A549 (cell line): ENCODE measurements at regions not wholly inside any gene's neighbourhood (a gene's known extent, or its start where the extent isn't known, plus 50 kb on each side); places are given as distances from the start of the nearest gene placed in this dataset.
A peak's percentile ranks its signal among the peaks of the same experiment; 100 is the strongest.

ENCODE experiments used
- ATAC-seq, 2 experiments: fragments of 200-7000 bp in 1 of 2; fragments of >200 bp in 1 of 2; cut with Nextera tagmentation in 1 of 2; cut with Tn5 transposase in 1 of 2; 3 replicates each; pipeline versions ENCODE4 v1.8.0 to v1.9.1; 2018 to 2020; ENCODE audit warnings: mild to moderate bottlenecking in 1 of 2, moderate library complexity in 1 of 2
- CTCF ChIA-PET: fragments of 300-600 bp; sonication (Branson Sonifier 250); formaldehyde crosslinking; extraction: SDS; loops from one replicate; lab custom pipeline; 2021; ENCODE audit warnings: antibody characterized with exemption, inconsistent platforms; lab: Yijun Ruan, JAX
- POLR2A ChIA-PET: fragments of 350-600 bp; formaldehyde crosslinking; extraction: SDS; loops from one replicate; lab custom pipeline; 2021; ENCODE audit warnings: antibody characterized with exemption, inconsistent platforms; lab: Yijun Ruan, JAX
- DNase-seq, 2 experiments: peaks; one replicate each; pipeline versions ENCODE4 v3.0.0 to v3.0.0-alpha.2; 2011 to 2016; ENCODE audit warnings: low read depth in 1 of 2, low spot score in 1 of 2
- FAIRE-seq: peaks from 2 replicates; lab custom pipeline; 2011; peaks lifted over from hg19 to GRCh38; lab: Jason Lieb, UNC
- H3K27ac ChIP-seq, 2 experiments: fragments of >200 bp; sonication (Bioruptor Twin); formaldehyde crosslinking; 3 replicates each; pipeline ENCODE4 v1.5.1; 2016 to 2017
- H3K4me1 ChIP-seq: fragments of >200 bp; sonication (Bioruptor Twin); formaldehyde crosslinking; 3 replicates; pipeline ENCODE4 v1.6.1; 2016
- H3K4me2 ChIP-seq: fragments of >200 bp; sonication (Bioruptor Twin); formaldehyde crosslinking; 3 replicates; pipeline ENCODE4 v1.6.1; 2016
- H3K4me3 ChIP-seq: fragments of >200 bp; sonication (Bioruptor Twin); formaldehyde crosslinking; 3 replicates; pipeline ENCODE4 v1.5.1; 2016
- H3K9me3 ChIP-seq: fragments of >200 bp; sonication (Bioruptor Twin); formaldehyde crosslinking; 3 replicates; pipeline ENCODE4 v1.6.1; 2016
- CBX2 ChIP-seq: fragments of 200-600 bp; sonication (generic); IDR thresholded peaks from 2 replicates; pipeline ENCODE4 v1.6.1; 2016; ENCODE audit warnings: low read depth, mild to moderate bottlenecking, borderline replicate concordance
- CBX8 ChIP-seq: fragments of 200-600 bp; sonication (generic); IDR thresholded peaks from 2 replicates; pipeline ENCODE4 v1.6.1; 2016
- CEBPB ChIP-seq, 2 experiments: fragments of >200 bp in 1 of 2; sonication (Bioruptor Twin) in 1 of 2; formaldehyde crosslinking in 1 of 2; IDR thresholded peaks; 2 replicates each; pipeline ENCODE4 v1.6.1; 2012 to 2016
- CHD2 ChIP-seq: fragments of 150-350 bp; IDR thresholded peaks from 2 replicates; pipeline ENCODE4 v1.6.1; 2014; ENCODE audit warnings: low read length; ENCODE audit not compliant: partially characterized antibody
- CHD4 ChIP-seq: fragments of 200-600 bp; sonication (generic); IDR thresholded peaks from 2 replicates; pipeline ENCODE4 v1.6.1; 2016; ENCODE audit warnings: antibody characterized with exemption, mild to moderate bottlenecking, borderline replicate concordance
- EHF ChIP-seq: fragments of 250-450 bp; sonication (Bioruptor Pico); IDR thresholded peaks from 2 replicates; pipeline ENCODE4 v1.5.0; 2020; ENCODE audit warnings: mild to moderate bottlenecking
- EHMT2 ChIP-seq: fragments of 200-600 bp; sonication (generic); IDR thresholded peaks from 2 replicates; pipeline ENCODE4 v1.6.1; 2016; ENCODE audit warnings: antibody characterized with exemption, low read depth, mild to moderate bottlenecking, moderate library complexity
- EP300 ChIP-seq, 2 experiments: fragments of >200 bp; sonication (Bioruptor Twin); formaldehyde crosslinking; IDR thresholded peaks; 2 replicates in 1 of 2; 3 replicates in 1 of 2; pipeline ENCODE4 v1.6.1; 2016 to 2017
- ESRRA ChIP-seq: fragments of 150-350 bp; IDR thresholded peaks from 2 replicates; pipeline ENCODE4 v1.6.1; 2014; ENCODE audit warnings: mild to moderate bottlenecking, low read length, borderline replicate concordance
- GATA3 ChIP-seq: IDR thresholded peaks from 2 replicates; pipeline ENCODE4 v1.6.1; 2012; ENCODE audit warnings: borderline replicate concordance
- HDAC2 ChIP-seq: fragments of 200-600 bp; sonication (generic); IDR thresholded peaks from 2 replicates; pipeline ENCODE4 v1.6.1; 2016
- HMGXB4 ChIP-seq: fragments of 250-450 bp; sonication (Bioruptor Pico); IDR thresholded peaks from 2 replicates; pipeline ENCODE4 v1.5.0; 2021; ENCODE audit warnings: mild to moderate bottlenecking, moderate library complexity, borderline replicate concordance
- HOXB5 ChIP-seq: fragments of 250-450 bp; sonication (Bioruptor Pico); IDR thresholded peaks from 2 replicates; pipeline ENCODE4 v1.5.0; 2020; ENCODE audit warnings: mild to moderate bottlenecking, moderate library complexity
- JUNB ChIP-seq: fragments of >200 bp; sonication (Bioruptor Twin); formaldehyde crosslinking; IDR thresholded peaks from 2 replicates; pipeline ENCODE4 v1.6.1; 2016
- KDM5A ChIP-seq: fragments of 200-600 bp; sonication (generic); IDR thresholded peaks from 2 replicates; pipeline ENCODE4 v1.6.1; 2016; ENCODE audit warnings: antibody characterized with exemption, mild to moderate bottlenecking
- MAZ ChIP-seq: fragments of 150-350 bp; IDR thresholded peaks from 2 replicates; pipeline ENCODE4 v1.6.1; 2014; ENCODE audit warnings: antibody characterized with exemption, low read depth, low read length, borderline replicate concordance
- RFX5 ChIP-seq: fragments of 450-650 bp; IDR thresholded peaks from 2 replicates; pipeline ENCODE4 v1.7.1; 2014; ENCODE audit warnings: antibody characterized with exemption, mild to moderate bottlenecking, moderate library complexity
- RNF2 ChIP-seq: fragments of 200-600 bp; sonication (generic); IDR thresholded peaks from 2 replicates; pipeline ENCODE4 v1.6.1; 2016; ENCODE audit warnings: low read depth, mild to moderate bottlenecking, antibody characterized with exemption, moderate library complexity, borderline replicate concordance
- SMC3 ChIP-seq: fragments of >200 bp; sonication (Bioruptor Twin); formaldehyde crosslinking; IDR thresholded peaks from 3 replicates; pipeline ENCODE4 v1.6.1; 2018; ENCODE audit warnings: inconsistent platforms
- SREBF2 ChIP-seq: fragments of 450-650 bp; IDR thresholded peaks from 2 replicates; pipeline ENCODE4 v1.6.1; 2014; ENCODE audit warnings: mild to moderate bottlenecking, moderate library complexity
- ZC3H11A ChIP-seq: fragments of 450-650 bp; IDR thresholded peaks from 2 replicates; pipeline ENCODE4 v1.6.1; 2014; ENCODE audit warnings: antibody characterized with exemption, mild to moderate bottlenecking
- ZFP36 ChIP-seq: fragments of 450-650 bp; IDR thresholded peaks from 2 replicates; pipeline ENCODE4 v1.6.1; 2014; ENCODE audit warnings: borderline replicate concordance; ENCODE audit not compliant: partially characterized antibody
- ZNF302 ChIP-seq: fragments of 250-450 bp; sonication (Bioruptor Pico); IDR thresholded peaks from 2 replicates; pipeline ENCODE4 v1.9.0; 2021; ENCODE audit warnings: inconsistent platforms, mild to moderate bottlenecking, moderate library complexity
- WGBS: methylation state at CpG from one replicate; pipeline ENCODE4 v1.1.6; 2017; ENCODE audit errors: missing lambda C conversion rate; 5-methylcytosine and 5-hydroxymethylcytosine counted together
- TF ChIP-seq, protein P1 (sequence below): IDR thresholded peaks from 2 replicates; pipeline ENCODE4 v1.6.1; 2012
- TF ChIP-seq, protein P2 (sequence below): fragments of 250-450 bp; sonication (Bioruptor Pico); IDR thresholded peaks from 2 replicates; pipeline ENCODE4 v1.5.0; 2020; ENCODE audit warnings: low read depth, mild to moderate bottlenecking, moderate library complexity
- TF ChIP-seq, protein P3 (sequence below): fragments of >200 bp; sonication (Bioruptor Twin); formaldehyde crosslinking; IDR thresholded peaks from 2 replicates; pipeline ENCODE4 v1.6.1; 2016
- TF ChIP-seq, protein P4 (sequence below): IDR thresholded peaks from 2 replicates; pipeline ENCODE4 v1.6.1; 2012; ENCODE audit warnings: low read depth, borderline replicate concordance

DNA sequence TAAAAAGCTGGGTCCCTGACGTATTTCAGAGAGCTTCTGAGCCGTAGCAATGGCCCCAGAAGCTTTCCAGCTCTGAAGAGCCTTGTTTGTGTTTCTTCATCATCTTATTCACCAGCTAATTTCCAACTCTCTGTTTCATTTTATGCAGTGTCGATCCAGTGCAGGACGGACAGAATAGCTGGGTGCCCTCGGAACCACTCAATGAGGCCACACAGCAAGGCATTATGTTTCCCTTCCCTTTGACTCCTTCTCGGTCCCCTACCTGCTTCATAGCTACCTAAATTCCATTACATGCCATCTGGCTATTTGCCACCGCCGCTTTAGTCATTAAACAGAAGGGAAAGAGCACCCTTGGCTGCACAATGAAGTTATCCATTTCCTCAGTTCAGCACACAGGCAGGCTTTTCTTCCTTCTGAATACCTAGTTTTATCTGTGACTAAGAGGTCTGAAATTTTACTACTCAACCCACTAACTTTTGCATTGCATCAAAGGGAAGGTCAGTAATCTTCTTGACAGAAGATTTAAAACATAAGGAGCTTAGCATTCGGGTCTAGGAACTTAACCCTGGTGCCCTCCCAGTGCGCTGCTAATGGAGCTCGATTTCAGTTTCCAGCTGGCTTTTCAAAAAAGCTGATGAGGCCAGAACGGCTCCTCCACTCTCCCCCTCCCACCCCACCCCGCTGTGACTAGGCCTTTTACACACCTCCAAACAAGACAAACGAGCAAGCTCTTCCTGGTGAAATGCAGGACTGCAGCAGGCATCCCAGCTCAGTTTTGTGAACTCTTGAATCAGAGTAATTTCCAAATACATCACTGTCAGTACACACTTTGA lies 176.8 kb downstream of the GXYLT1 start:
- 59% methylated on average over 13 of the region's 14 CpGs for WGBS
- H3K4me1 ChIP-seq, result 0 out of 3 replicates have a peak, but pooled peaks cover 4% of the 10 kb centered on the region
- FAIRE-seq (no peak), DNase-seq (no peak)
- CTCF ChIA-PET, result no interaction called here
- no peaks in the 10 kb centered on the region for H3K9me3 ChIP-seq
- H3K4me2 ChIP-seq, result 0 out of 3 replicates have a peak overlapping the region, but pooled peaks have one; percentile 4
- H3K4me3 ChIP-seq, result no peak overlapping the region
- TF ChIP-seq EHMT2 (no peak), MAZ (no peak), ZNF302 (no peak), RFX5 (no peak), HMGXB4 (CRISPR knock-in tag) (no peak), CBX8 (no peak), ZC3H11A (no peak), SMC3 (no peak)
- TF ChIP-seq, protein P1, sequence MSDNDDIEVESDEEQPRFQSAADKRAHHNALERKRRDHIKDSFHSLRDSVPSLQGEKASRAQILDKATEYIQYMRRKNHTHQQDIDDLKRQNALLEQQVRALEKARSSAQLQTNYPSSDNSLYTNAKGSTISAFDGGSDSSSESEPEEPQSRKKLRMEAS, result no peak
- TF ChIP-seq, all 56 proteins: peak for 0
- H3K27ac ChIP-seq, result no peak overlapping the region
- POLR2A ChIA-PET, result no interaction called here
- ATAC-seq, result no peak

- Histone ChIP-seq H3K9me3 (no peaks in the 10 kb centered on the region), H3K4me1 (0 out of 3 replicates have a peak, but pooled peaks cover 4% of the 10 kb centered on the region), H3K27ac (no peak overlapping the region), H3K4me2 (no peak overlapping the region), H3K4me3 (no peak overlapping the region)
- FAIRE-seq (no peak), DNase-seq (no peak), ATAC-seq (no peak)
- WGBS, result 92% methylated on average over 2 of the region's 2 CpGs
- POLR2A ChIA-PET, result no interaction called here
- CTCF ChIA-PET, result no interaction called here
- TF ChIP-seq ESRRA, result no peak
- TF ChIP-seq RNF2, result no peak
- TF ChIP-seq GATA3, result no peak
- TF ChIP-seq CHD2, result no peak
- TF ChIP-seq CBX8, result no peak
- no peak for TF ChIP-seq CEBPB (IDR thresholded peaks at IDR 0.05)
These were observed 177.8 kb downstream of the GXYLT1 start for GRCh38 chr12:41966916-41967315.

- H3K4me1 ChIP-seq, result 0 out of 3 replicates have a peak, but pooled peaks cover 4% of the 10 kb centered on the region
- TF ChIP-seq, protein P2, sequence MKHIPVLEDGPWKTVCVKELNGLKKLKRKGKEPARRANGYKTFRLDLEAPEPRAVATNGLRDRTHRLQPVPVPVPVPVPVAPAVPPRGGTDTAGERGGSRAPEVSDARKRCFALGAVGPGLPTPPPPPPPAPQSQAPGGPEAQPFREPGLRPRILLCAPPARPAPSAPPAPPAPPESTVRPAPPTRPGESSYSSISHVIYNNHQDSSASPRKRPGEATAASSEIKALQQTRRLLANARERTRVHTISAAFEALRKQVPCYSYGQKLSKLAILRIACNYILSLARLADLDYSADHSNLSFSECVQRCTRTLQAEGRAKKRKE, result no peak
- TF ChIP-seq JUNB (no peak), CHD4 (no peak), EHF (no peak), CEBPB (IDR thresholded peaks at IDR 0.05) (no peak), EP300 (IDR thresholded peaks at IDR 0.05) (no peak), HDAC2 (no peak), HOXB5 (CRISPR knock-in tag) (no peak), CBX2 (no peak), KDM5A (no peak), CBX8 (no peak), ZFP36 (no peak), SREBF2 (no peak), GATA3 (no peak)
- TF ChIP-seq, protein P3, sequence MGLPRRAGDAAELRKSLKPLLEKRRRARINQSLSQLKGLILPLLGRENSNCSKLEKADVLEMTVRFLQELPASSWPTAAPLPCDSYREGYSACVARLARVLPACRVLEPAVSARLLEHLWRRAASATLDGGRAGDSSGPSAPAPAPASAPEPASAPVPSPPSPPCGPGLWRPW, result no peak
- TF ChIP-seq, protein P4, sequence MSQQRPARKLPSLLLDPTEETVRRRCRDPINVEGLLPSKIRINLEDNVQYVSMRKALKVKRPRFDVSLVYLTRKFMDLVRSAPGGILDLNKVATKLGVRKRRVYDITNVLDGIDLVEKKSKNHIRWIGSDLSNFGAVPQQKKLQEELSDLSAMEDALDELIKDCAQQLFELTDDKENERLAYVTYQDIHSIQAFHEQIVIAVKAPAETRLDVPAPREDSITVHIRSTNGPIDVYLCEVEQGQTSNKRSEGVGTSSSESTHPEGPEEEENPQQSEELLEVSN, result no peak
- H3K4me3 ChIP-seq, result no peak overlapping the region
- no peak for DNase-seq
- WGBS, result 41% methylated on average over 2 of the region's 2 CpGs
- CTCF ChIA-PET, result no interaction called here
- H3K4me2 ChIP-seq, result no peak overlapping the region
- no peaks in the 10 kb centered on the region for H3K9me3 ChIP-seq
- no peak for ATAC-seq
- FAIRE-seq, result no peak
- H3K27ac ChIP-seq, result no peak overlapping the region
- POLR2A ChIA-PET, result no interaction called here
These were observed 178.7 kb downstream of the GXYLT1 start for GRCh38 chr12:41966001-41966400.
